Fibroblast of lung (primary cell): ENCODE measurements at regions not wholly inside any gene's neighbourhood (a gene's known extent, or its start where the extent isn't known, plus 50 kb on each side); places are given as distances from the start of the nearest gene placed in this dataset.

Source experiments
- DNase-seq, 2 donors: peaks; one replicate each; pipeline versions ENCODE4 v3.0.0 to v3.0.0-alpha.2; 2010; ENCODE audit warnings: low read depth in 2 of 2
- H2AFZ ChIP-seq: 2 replicates; pipeline ENCODE4 v1.5.1; 2012; ENCODE audit warnings: low read length, control low read depth, inconsistent platforms
- H3K27ac ChIP-seq: 2 replicates; pipeline ENCODE4 v1.5.1; 2011; ENCODE audit warnings: low read length, control low read depth; ENCODE audit not compliant: insufficient read depth
- H3K27me3 ChIP-seq: 2 replicates; pipeline ENCODE4 v1.5.1; 2011; ENCODE audit warnings: mild to moderate bottlenecking, low read length; ENCODE audit not compliant: control insufficient read depth, insufficient read depth
- H3K36me3 ChIP-seq: 2 replicates; pipeline ENCODE4 v1.5.1; 2011; ENCODE audit warnings: low read length; ENCODE audit not compliant: control insufficient read depth, insufficient read depth
- H3K4me1 ChIP-seq: 2 replicates; pipeline ENCODE4 v1.5.1; 2011; ENCODE audit warnings: low read length; ENCODE audit not compliant: control insufficient read depth, insufficient read depth; ENCODE audit errors: extremely low read depth
- H3K4me2 ChIP-seq: 2 replicates; pipeline ENCODE4 v1.5.1; 2011; ENCODE audit warnings: low read length, control low read depth; ENCODE audit not compliant: insufficient read depth; ENCODE audit errors: extremely low read depth
- H3K4me3 ChIP-seq, 4 experiments: fragments of 200-600 bp in 1 of 4; sonication (generic) in 1 of 4; replicated peaks in 1 of 4; 2 replicates each; pipeline ENCODE4 v1.5.1; 2011 to 2016; ENCODE audit warnings: low read length in 4 of 4, low read depth in 3 of 4, mild to moderate bottlenecking in 3 of 4, control low read depth in 2 of 4, inconsistent platforms in 1 of 4, mixed read lengths in 1 of 4; ENCODE audit not compliant: insufficient read depth in 1 of 4; ENCODE audit errors: control extremely low read depth in 1 of 4
- H3K79me2 ChIP-seq: 2 replicates; pipeline ENCODE4 v1.5.1; 2012; ENCODE audit warnings: mild to moderate bottlenecking, low read length, inconsistent platforms; ENCODE audit not compliant: control insufficient read depth, insufficient read depth
- H3K9ac ChIP-seq: 2 replicates; pipeline ENCODE4 v1.5.1; 2011; ENCODE audit warnings: mild to moderate bottlenecking, low read length, control low read depth; ENCODE audit not compliant: insufficient read depth
- H3K9me3 ChIP-seq: 2 replicates; pipeline ENCODE4 v1.5.1; 2012; ENCODE audit warnings: low read depth, low read length; ENCODE audit not compliant: control insufficient read depth, insufficient read depth
- H4K20me1 ChIP-seq: 2 replicates; pipeline ENCODE4 v1.5.1; 2011; ENCODE audit warnings: low read length; ENCODE audit not compliant: control insufficient read depth, insufficient read depth; ENCODE audit errors: extremely low read depth
- EZH2 ChIP-seq: IDR thresholded peaks from 2 replicates; pipeline ENCODE4 v1.5.1; 2012; ENCODE audit warnings: low read length, control low read depth, mild to moderate bottlenecking; ENCODE audit errors: missing control alignments
- TF ChIP-seq, protein P1 (sequence below), 2 donors: IDR thresholded peaks in 1 of 2; conservative IDR thresholded peaks in 1 of 2; 1 replicate in 1 of 2; 2 replicates in 1 of 2; pipeline ENCODE4 v1.5.1; 2011 to 2012; ENCODE audit warnings: low read length in 2 of 2, control low read depth in 1 of 2, inconsistent platforms in 1 of 2, low read depth in 1 of 2, mild to moderate bottlenecking in 1 of 2

GRCh38 chr7:46489106-46489505 is 568.0 kb upstream of the IGFBP3 start:
- no peak overlapping the region for H3K4me2 ChIP-seq
- no peaks in the 10 kb centered on the region for H3K9me3 ChIP-seq
- TF ChIP-seq, protein P1, sequence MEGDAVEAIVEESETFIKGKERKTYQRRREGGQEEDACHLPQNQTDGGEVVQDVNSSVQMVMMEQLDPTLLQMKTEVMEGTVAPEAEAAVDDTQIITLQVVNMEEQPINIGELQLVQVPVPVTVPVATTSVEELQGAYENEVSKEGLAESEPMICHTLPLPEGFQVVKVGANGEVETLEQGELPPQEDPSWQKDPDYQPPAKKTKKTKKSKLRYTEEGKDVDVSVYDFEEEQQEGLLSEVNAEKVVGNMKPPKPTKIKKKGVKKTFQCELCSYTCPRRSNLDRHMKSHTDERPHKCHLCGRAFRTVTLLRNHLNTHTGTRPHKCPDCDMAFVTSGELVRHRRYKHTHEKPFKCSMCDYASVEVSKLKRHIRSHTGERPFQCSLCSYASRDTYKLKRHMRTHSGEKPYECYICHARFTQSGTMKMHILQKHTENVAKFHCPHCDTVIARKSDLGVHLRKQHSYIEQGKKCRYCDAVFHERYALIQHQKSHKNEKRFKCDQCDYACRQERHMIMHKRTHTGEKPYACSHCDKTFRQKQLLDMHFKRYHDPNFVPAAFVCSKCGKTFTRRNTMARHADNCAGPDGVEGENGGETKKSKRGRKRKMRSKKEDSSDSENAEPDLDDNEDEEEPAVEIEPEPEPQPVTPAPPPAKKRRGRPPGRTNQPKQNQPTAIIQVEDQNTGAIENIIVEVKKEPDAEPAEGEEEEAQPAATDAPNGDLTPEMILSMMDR (conservative IDR thresholded peaks at IDR 0.05 in 1 of 2, IDR thresholded peaks at IDR 0.05 in 1 of 2; ENCODE audit: low read depth in 1 of 2, low read length in 2 of 2), result no peak
- TF ChIP-seq EZH2, result no peak

DNA sequence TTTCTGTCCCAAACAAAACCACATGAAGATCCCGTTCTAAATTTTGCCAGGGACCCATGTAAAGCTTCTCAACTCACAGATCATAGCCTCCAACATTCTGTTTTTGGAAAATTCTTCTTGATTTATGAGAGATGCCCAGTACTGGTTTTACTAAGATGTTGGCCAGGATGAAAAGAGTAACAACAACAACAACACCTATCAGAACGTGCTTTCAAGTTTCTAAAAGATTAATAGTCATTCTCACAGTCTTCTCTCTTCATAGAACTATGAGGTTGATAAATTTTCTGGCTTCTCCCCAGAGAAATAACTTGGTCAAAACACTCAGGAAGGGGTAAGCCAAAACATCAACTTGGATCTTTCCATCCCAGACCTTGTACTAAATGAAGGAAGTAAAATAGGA is 567.5 kb upstream of the IGFBP3 start:
- H3K4me2 ChIP-seq, result no peak overlapping the region
- H2AFZ ChIP-seq, result no peak overlapping the region
- peaks cover 15% of the 10 kb centered on the region for H3K4me1 ChIP-seq
- TF ChIP-seq EZH2, result no peak
- TF ChIP-seq, protein P1 (conservative IDR thresholded peaks at IDR 0.05 in 1 of 2, IDR thresholded peaks at IDR 0.05 in 1 of 2; ENCODE audit: low read depth in 1 of 2, low read length in 2 of 2), result no peak
- no peaks in the 10 kb centered on the region for H3K36me3 ChIP-seq
- no peaks in the 10 kb centered on the region for H4K20me1 ChIP-seq
- no peaks in the 10 kb centered on the region for H3K79me2 ChIP-seq
- DNase-seq, result no peak
- no peaks in the 10 kb centered on the region for H3K27me3 ChIP-seq
- no peak overlapping the region for H3K9ac ChIP-seq
- no peaks in the 10 kb centered on the region for H3K9me3 ChIP-seq
- no peak overlapping the region for H3K27ac ChIP-seq
- H3K4me3 ChIP-seq, result no peak overlapping the region

More at GRCh38 chr7:46489106-46489505, 568.0 kb upstream of the IGFBP3 start:
- H2AFZ ChIP-seq, result no peak overlapping the region
- H3K27ac ChIP-seq, result no peak overlapping the region
- DNase-seq, result no peak
- H3K9ac ChIP-seq, result no peak overlapping the region
- no peaks in the 10 kb centered on the region for H4K20me1 ChIP-seq
- H3K79me2 ChIP-seq, result no peaks in the 10 kb centered on the region
- no peaks in the 10 kb centered on the region for H3K36me3 ChIP-seq
- H3K4me1 ChIP-seq, result peaks cover 15% of the 10 kb centered on the region
- H3K27me3 ChIP-seq, result no peaks in the 10 kb centered on the region
- H3K4me3 ChIP-seq, result no peak overlapping the region

DNA sequence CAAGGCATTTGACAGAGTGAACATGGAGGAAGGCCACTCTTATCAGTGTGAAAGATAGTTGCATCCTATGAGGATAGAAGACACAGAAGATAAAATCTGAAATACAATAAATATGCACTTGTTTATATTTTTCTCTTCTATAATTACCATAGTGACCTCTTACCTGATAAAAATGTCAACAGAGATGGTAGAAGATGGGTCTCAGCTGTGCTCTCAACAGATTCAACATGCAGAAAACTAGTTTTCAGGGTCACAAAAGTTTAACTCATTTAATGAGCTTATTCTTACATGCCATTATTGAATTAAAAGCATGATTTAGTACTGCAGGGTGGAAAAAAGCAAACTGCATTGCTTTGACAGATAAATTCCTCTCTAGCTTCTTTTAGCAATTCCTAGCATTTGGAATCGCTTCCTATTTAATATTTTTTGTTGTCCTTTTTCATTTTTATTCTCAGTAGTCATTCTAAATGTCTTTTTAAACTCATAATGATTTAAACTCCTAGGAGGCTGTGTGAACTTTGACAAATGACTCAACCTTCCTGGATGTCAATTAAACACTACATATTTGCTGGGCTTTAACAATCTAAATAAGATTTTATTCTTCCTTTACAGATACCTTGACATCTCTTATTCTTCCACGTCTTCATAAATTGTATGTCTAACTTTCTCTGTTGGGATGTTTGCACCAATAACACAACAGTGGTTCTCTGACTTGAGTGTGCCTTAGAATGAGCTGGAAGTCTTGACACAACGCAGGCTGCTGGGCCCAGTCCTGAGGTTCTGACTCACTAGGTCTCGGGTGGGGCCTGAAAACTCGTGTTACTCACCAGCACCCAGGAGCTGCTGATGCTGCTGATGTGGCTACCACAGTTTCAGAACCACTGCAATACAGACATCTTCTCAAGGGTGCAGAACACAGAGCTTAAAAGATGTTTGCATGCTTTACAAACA is 565.5 kb upstream of the IGFBP3 start:
- no peak overlapping the region for H3K4me2 ChIP-seq
- H3K4me3 ChIP-seq, result no peak overlapping the region
- H4K20me1 ChIP-seq, result no peaks in the 10 kb centered on the region
- H3K4me1 ChIP-seq, result peaks cover 15% of the 10 kb centered on the region
- H3K27me3 ChIP-seq, result no peaks in the 10 kb centered on the region
- no peaks in the 10 kb centered on the region for H3K36me3 ChIP-seq
- no peaks in the 10 kb centered on the region for H3K9me3 ChIP-seq
- DNase-seq, result peak; percentile 84 to 90
- H2AFZ ChIP-seq, result no peak overlapping the region
- TF ChIP-seq, protein P1 (conservative IDR thresholded peaks at IDR 0.05 in 1 of 2, IDR thresholded peaks at IDR 0.05 in 1 of 2; ENCODE audit: low read depth in 1 of 2, low read length in 2 of 2), result no peak
- no peak for TF ChIP-seq EZH2
- H3K27ac ChIP-seq, result no peak overlapping the region
- no peaks in the 10 kb centered on the region for H3K79me2 ChIP-seq
- no peak overlapping the region for H3K9ac ChIP-seq
